ENCODE measurements at regions not wholly inside any gene's neighbourhood (a gene's known extent, or its start where the extent isn't known, plus 50 kb on each side); places are given as distances from the start of the nearest gene placed in this dataset.

GRCh38 chr14:34009956-34010355 is 59.1 kb upstream of the EGLN3 start:
- no peak for TF ChIP-seq GATA2 (IDR thresholded peaks at IDR 0.05; ENCODE audit: low read depth, low read length)
- no peak for TF ChIP-seq GATA3 (IDR thresholded peaks at IDR 0.05; ENCODE audit: low read depth, low read length)

Data from SH-SY5Y (cell line).